Spinal cord (tissue), 9 donors: ENCODE measurements at regions not wholly inside any gene's neighbourhood (a gene's known extent, or its start where the extent isn't known, plus 50 kb on each side); places are given as distances from the start of the nearest gene placed in this dataset.
A peak's percentile ranks its signal among the peaks of the same experiment; 100 is the strongest.

Source experiments
- DNase-seq, 6 donors: peaks; one replicate each; pipeline versions ENCODE4 v3.0.0 to v3.0.0-alpha.2; 2013 to 2015; ENCODE audit warnings: low spot score in 6 of 6, low read depth in 4 of 6
- H3K27ac ChIP-seq: one replicate; pipeline ENCODE4 v1.5.1; 2013; ENCODE audit warnings: low read depth, low read length, control low read depth
- H3K27me3 ChIP-seq: one replicate; pipeline ENCODE4 v1.6.1; 2013; ENCODE audit warnings: low read length; ENCODE audit not compliant: control insufficient read depth, insufficient read depth
- H3K36me3 ChIP-seq: one replicate; pipeline ENCODE4 v1.6.1; 2013; ENCODE audit warnings: low read length; ENCODE audit not compliant: control insufficient read depth, insufficient read depth
- H3K4me1 ChIP-seq: one replicate; pipeline ENCODE4 v1.6.1; 2013; ENCODE audit warnings: low read length; ENCODE audit not compliant: control insufficient read depth, insufficient read depth
- H3K4me3 ChIP-seq: one replicate; pipeline ENCODE4 v1.5.1; 2013; ENCODE audit warnings: low read depth, low read length, control low read depth
- H3K9me3 ChIP-seq: one replicate; pipeline ENCODE4 v1.6.1; 2013; ENCODE audit warnings: low read length; ENCODE audit not compliant: control insufficient read depth, insufficient read depth
- WGBS: methylation state at CpG from one replicate; pipeline ENCODE4 v1.1.5; 2013; ENCODE audit warnings: missing lambda C conversion rate; ENCODE audit not compliant: insufficient coverage; 5-methylcytosine and 5-hydroxymethylcytosine counted together
- donor health status: healthy.

- no peak for DNase-seq
- no CpG with 5 or more reads among the region's 2 CpGs for WGBS
- Histone ChIP-seq H3K9me3 (no peaks in the 10 kb centered on the region), H3K36me3 (no peaks in the 10 kb centered on the region), H3K4me3 (no peak overlapping the region), H3K27ac (no peak overlapping the region), H3K27me3 (no peaks in the 10 kb centered on the region), H3K4me1 (no peaks in the 10 kb centered on the region)
Measured at GRCh38 chr1:56297208-56297607, 282.2 kb downstream of the PLPP3 start.

- peaks cover 4% of the 10 kb centered on the region for H3K4me1 ChIP-seq
Measured at GRCh38 chr1:56295949-56296929, 283.1 kb downstream of the PLPP3 start.

GRCh38 chr1:56291374-56291919 is 287.9 kb downstream of the PLPP3 start:
- DNase-seq = no peak
- Histone ChIP-seq H3K27ac (no peak overlapping the region), H3K4me1 (peaks cover 10% of the 10 kb centered on the region), H3K36me3 (no peaks in the 10 kb centered on the region), H3K27me3 (no peaks in the 10 kb centered on the region), H3K4me3 (no peak overlapping the region), H3K9me3 (no peaks in the 10 kb centered on the region)
- 77% methylated on average over 3 of the region's 5 CpGs for WGBS

More at GRCh38 chr1:56295949-56296929, 283.1 kb downstream of the PLPP3 start:
- no peak overlapping the region for H3K27ac ChIP-seq
- no peaks in the 10 kb centered on the region for H3K27me3 ChIP-seq
- DNase-seq = no peak
- H3K9me3 ChIP-seq = no peaks in the 10 kb centered on the region
- H3K36me3 ChIP-seq = no peaks in the 10 kb centered on the region
- H3K4me3 ChIP-seq = no peak overlapping the region
- WGBS = 89% methylated on average over 4 of the region's 4 CpGs

- no CpG with 5 or more reads among the region's 1 CpG for WGBS
- DNase-seq = no peak
Measured at GRCh38 chr1:56289260-56289659, 290.1 kb downstream of the PLPP3 start.

GRCh38 chr1:56287721-56288120 is 291.6 kb downstream of the PLPP3 start:
- 62% methylated on average over 3 of the region's 5 CpGs for WGBS
- peak in 2 of 6 donors; percentile 18 to 53 for DNase-seq
- H3K27ac ChIP-seq = peak overlapping the region; percentile 58
- no peaks in the 10 kb centered on the region for H3K9me3 ChIP-seq
- H3K36me3 ChIP-seq = no peaks in the 10 kb centered on the region
- H3K4me3 ChIP-seq = no peak overlapping the region
- peaks cover 10% of the 10 kb centered on the region for H3K4me1 ChIP-seq
- H3K27me3 ChIP-seq = no peaks in the 10 kb centered on the region

More at GRCh38 chr1:56289260-56289659, 290.1 kb downstream of the PLPP3 start:
- Histone ChIP-seq H3K36me3 (no peaks in the 10 kb centered on the region), H3K4me3 (no peak overlapping the region), H3K9me3 (no peaks in the 10 kb centered on the region), H3K4me1 (peaks cover 10% of the 10 kb centered on the region), H3K27me3 (no peaks in the 10 kb centered on the region), H3K27ac (no peak overlapping the region)

- Histone ChIP-seq H3K9me3 (no peaks in the 10 kb centered on the region), H3K36me3 (no peaks in the 10 kb centered on the region), H3K27me3 (no peaks in the 10 kb centered on the region), H3K4me3 (no peak overlapping the region), H3K27ac (no peak overlapping the region), H3K4me1 (peaks cover 10% of the 10 kb centered on the region)
- no peak for DNase-seq
- WGBS = no CpG with 5 or more reads among the region's 1 CpG
Measured at GRCh38 chr1:56286956-56287355, 292.4 kb downstream of the PLPP3 start.

- H3K27ac ChIP-seq = no peak overlapping the region
- no peaks in the 10 kb centered on the region for H3K36me3 ChIP-seq
- H3K9me3 ChIP-seq = no peaks in the 10 kb centered on the region
- H3K4me1 ChIP-seq = peaks cover 9% of the 10 kb centered on the region
- DNase-seq = no peak
- H3K27me3 ChIP-seq = no peaks in the 10 kb centered on the region
- H3K4me3 ChIP-seq = no peak overlapping the region
Measured at GRCh38 chr1:56286506-56286905, 292.9 kb downstream of the PLPP3 start.

GRCh38 chr1:56285554-56286402 is 293.6 kb downstream of the PLPP3 start:
- no peaks in the 10 kb centered on the region for H3K27me3 ChIP-seq
- H3K36me3 ChIP-seq = no peaks in the 10 kb centered on the region
- DNase-seq = no peak
- no peaks in the 10 kb centered on the region for H3K9me3 ChIP-seq
- 62% methylated on average over 3 of the region's 4 CpGs for WGBS
- H3K27ac ChIP-seq = no peak overlapping the region
- H3K4me1 ChIP-seq = peaks cover 5% of the 10 kb centered on the region
- H3K4me3 ChIP-seq = no peak overlapping the region

- H3K27ac ChIP-seq = no peak overlapping the region
Measured at GRCh38 chr1:56284928-56285327, 294.4 kb downstream of the PLPP3 start.

More at GRCh38 chr1:56284928-56285327, 294.4 kb downstream of the PLPP3 start:
- Histone ChIP-seq H3K4me3 (no peak overlapping the region), H3K9me3 (no peaks in the 10 kb centered on the region), H3K4me1 (peaks cover 5% of the 10 kb centered on the region), H3K27me3 (no peaks in the 10 kb centered on the region), H3K36me3 (no peaks in the 10 kb centered on the region)
- WGBS = no CpG with 5 or more reads among the region's 3 CpGs
- no peak for DNase-seq
